HepG2 (cell line): ENCODE measurements at regions not wholly inside any gene's neighbourhood (a gene's known extent, or its start where the extent isn't known, plus 50 kb on each side); places are given as distances from the start of the nearest gene placed in this dataset.

Experiments used
- KLF13 ChIP-seq: sonication (generic); formaldehyde crosslinking; IDR thresholded peaks from 2 replicates; pipeline ENCODE4 v1.4.0; 2020; ENCODE audit warnings: mild to moderate bottlenecking, missing genetic modification reagents
- TF ChIP-seq, protein P1 (sequence below), 2 experiments: sonication (generic) in 1 of 2; formaldehyde crosslinking in 1 of 2; IDR thresholded peaks; 2 replicates each; pipeline versions ENCODE4 v1.6.1 to v1.9.0; 2014 to 2022; ENCODE audit warnings: antibody characterized with exemption in 1 of 2, borderline replicate concordance in 1 of 2, inconsistent platforms in 1 of 2, low read depth in 1 of 2, missing genetic modification reagents in 1 of 2
- TF ChIP-seq, protein P2 (sequence below): sonication (generic); formaldehyde crosslinking; IDR thresholded peaks from 2 replicates; pipeline ENCODE4 v1.4.0; 2020; ENCODE audit warnings: missing genetic modification reagents, borderline replicate concordance
- TF ChIP-seq, protein P3 (sequence below): sonication (generic); IDR thresholded peaks from 2 replicates; pipeline ENCODE4 v1.6.1; 2016; ENCODE audit warnings: low read depth, borderline replicate concordance

DNA sequence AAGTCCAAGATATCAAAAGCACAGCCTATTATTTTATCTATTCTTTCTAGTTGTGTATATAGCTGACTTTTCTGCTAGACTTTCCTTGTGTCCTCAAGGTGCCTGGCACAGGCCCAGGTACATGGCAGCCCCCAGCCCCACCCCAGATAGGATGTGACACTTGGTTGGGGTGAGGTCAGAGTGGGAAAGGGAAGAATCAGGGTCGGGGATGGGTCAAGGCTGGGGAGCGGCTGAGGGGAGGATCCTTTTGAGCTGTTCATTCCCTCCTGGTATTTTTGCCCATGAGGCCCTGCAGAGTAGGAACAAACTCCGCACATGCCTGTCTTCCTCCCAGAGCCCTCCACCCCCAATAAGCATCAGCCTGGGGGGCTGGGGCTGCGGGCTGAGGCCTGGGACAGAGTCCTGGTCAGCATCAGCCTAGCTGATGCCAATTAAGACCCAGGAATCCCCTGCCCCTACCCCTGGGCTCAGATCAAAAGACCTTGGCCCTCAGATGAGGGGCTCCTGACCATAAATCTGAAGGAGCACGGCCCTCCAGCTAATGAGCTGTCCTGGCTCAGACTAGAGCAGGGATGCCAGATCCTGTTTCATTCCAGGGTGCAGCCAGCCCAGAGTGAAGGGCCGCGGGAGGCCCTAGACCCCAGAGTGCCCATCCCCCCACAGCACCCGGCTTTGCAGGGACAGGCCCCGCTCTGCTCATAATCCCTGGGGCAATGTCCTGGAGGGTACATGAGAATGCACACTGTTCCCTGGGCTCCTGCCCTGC, 85.3 kb downstream of the SDC1 start (continued):
- TF ChIP-seq, protein P1, sequence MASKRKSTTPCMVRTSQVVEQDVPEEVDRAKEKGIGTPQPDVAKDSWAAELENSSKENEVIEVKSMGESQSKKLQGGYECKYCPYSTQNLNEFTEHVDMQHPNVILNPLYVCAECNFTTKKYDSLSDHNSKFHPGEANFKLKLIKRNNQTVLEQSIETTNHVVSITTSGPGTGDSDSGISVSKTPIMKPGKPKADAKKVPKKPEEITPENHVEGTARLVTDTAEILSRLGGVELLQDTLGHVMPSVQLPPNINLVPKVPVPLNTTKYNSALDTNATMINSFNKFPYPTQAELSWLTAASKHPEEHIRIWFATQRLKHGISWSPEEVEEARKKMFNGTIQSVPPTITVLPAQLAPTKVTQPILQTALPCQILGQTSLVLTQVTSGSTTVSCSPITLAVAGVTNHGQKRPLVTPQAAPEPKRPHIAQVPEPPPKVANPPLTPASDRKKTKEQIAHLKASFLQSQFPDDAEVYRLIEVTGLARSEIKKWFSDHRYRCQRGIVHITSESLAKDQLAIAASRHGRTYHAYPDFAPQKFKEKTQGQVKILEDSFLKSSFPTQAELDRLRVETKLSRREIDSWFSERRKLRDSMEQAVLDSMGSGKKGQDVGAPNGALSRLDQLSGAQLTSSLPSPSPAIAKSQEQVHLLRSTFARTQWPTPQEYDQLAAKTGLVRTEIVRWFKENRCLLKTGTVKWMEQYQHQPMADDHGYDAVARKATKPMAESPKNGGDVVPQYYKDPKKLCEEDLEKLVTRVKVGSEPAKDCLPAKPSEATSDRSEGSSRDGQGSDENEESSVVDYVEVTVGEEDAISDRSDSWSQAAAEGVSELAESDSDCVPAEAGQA (IDR thresholded peaks at IDR 0.05; ENCODE audit: low read depth), result no peak
- TF ChIP-seq, protein P1 (CRISPR knock-in tag; IDR thresholded peaks at IDR 0.05; ENCODE audit: borderline replicate concordance), result no peak
- no peak for TF ChIP-seq KLF13 (CRISPR knock-in tag)
- TF ChIP-seq, protein P2, sequence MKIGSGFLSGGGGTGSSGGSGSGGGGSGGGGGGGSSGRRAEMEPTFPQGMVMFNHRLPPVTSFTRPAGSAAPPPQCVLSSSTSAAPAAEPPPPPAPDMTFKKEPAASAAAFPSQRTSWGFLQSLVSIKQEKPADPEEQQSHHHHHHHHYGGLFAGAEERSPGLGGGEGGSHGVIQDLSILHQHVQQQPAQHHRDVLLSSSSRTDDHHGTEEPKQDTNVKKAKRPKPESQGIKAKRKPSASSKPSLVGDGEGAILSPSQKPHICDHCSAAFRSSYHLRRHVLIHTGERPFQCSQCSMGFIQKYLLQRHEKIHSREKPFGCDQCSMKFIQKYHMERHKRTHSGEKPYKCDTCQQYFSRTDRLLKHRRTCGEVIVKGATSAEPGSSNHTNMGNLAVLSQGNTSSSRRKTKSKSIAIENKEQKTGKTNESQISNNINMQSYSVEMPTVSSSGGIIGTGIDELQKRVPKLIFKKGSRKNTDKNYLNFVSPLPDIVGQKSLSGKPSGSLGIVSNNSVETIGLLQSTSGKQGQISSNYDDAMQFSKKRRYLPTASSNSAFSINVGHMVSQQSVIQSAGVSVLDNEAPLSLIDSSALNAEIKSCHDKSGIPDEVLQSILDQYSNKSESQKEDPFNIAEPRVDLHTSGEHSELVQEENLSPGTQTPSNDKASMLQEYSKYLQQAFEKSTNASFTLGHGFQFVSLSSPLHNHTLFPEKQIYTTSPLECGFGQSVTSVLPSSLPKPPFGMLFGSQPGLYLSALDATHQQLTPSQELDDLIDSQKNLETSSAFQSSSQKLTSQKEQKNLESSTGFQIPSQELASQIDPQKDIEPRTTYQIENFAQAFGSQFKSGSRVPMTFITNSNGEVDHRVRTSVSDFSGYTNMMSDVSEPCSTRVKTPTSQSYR (CRISPR knock-in tag), result peak; percentile 66; the same call in 1 of the 2 replicates
- TF ChIP-seq, protein P3, sequence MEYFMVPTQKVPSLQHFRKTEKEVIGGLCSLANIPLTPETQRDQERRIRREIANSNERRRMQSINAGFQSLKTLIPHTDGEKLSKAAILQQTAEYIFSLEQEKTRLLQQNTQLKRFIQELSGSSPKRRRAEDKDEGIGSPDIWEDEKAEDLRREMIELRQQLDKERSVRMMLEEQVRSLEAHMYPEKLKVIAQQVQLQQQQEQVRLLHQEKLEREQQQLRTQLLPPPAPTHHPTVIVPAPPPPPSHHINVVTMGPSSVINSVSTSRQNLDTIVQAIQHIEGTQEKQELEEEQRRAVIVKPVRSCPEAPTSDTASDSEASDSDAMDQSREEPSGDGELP, result no peak
